GM12878 (cell line): ENCODE measurements at regions not wholly inside any gene's neighbourhood (a gene's known extent, or its start where the extent isn't known, plus 50 kb on each side); places are given as distances from the start of the nearest gene placed in this dataset.

Source experiments
- ATAC-seq: fragments of 200-7000 bp; cut with Tn5 transposase; 3 replicates; pipeline ENCODE4 v1.9.1; 2020; ENCODE audit warnings: mild to moderate bottlenecking, moderate library complexity
- BruUV-seq: library from RNA; stranded (reverse); fragments of 400-500 nt; replicated peaks from 2 replicates; lab custom pipeline; 2021; lab: Mats Ljungman, UMichigan
- CTCF ChIA-PET: fragments of 300-600 bp; sonication (Branson Sonifier 250); formaldehyde crosslinking; extraction: SDS; loops from one replicate; lab custom pipeline; 2021; ENCODE audit warnings: inconsistent platforms; lab: Yijun Ruan, JAX
- POLR2A ChIA-PET: fragments of 350-600 bp; formaldehyde crosslinking; extraction: SDS; loops from one replicate; lab custom pipeline; 2021; ENCODE audit warnings: inconsistent platforms; lab: Charles Lee
- RAD21 ChIA-PET: fragments of 300-600 bp; sonication (Branson Sonifier 250); formaldehyde crosslinking; loops from one replicate; lab custom pipeline; 2023; ENCODE audit warnings: antibody characterized with exemption; ENCODE audit not compliant: unreplicated experiment; lab: Charles Lee
- SMC1A ChIA-PET: fragments of 300-600 bp; sonication (Branson Sonifier 250); formaldehyde crosslinking; loops from one replicate; lab custom pipeline; 2023; ENCODE audit not compliant: unreplicated experiment, uncharacterized antibody; lab: Charles Lee
- DNase-seq: peaks from one replicate; pipeline ENCODE4 v3.0.0-alpha.2; 2011; ENCODE audit warnings: low read depth, low spot score
- FAIRE-seq: peaks from 3 replicates; lab custom pipeline; 2011; peaks lifted over from hg19 to GRCh38; lab: Jason Lieb, UNC
- H2AFZ ChIP-seq: 2 replicates; pipeline ENCODE4 v1.6.0; 2011; ENCODE audit warnings: low read depth, low read length, control low read depth; ENCODE audit not compliant: control insufficient read depth
- H3K27ac ChIP-seq: 2 replicates; pipeline ENCODE4 v1.5.1; 2011; ENCODE audit warnings: control low read depth; ENCODE audit not compliant: control insufficient read depth, insufficient read depth
- H3K27me3 ChIP-seq, 2 experiments: replicated peaks in 1 of 2; 2 replicates each; pipeline versions ENCODE4 v1.6.0 to v1.6.1; 2011; ENCODE audit warnings: low read length in 1 of 2; ENCODE audit not compliant: control insufficient read depth in 2 of 2, insufficient read depth in 2 of 2
- H3K36me3 ChIP-seq, 2 experiments: 2 replicates each; pipeline ENCODE4 v1.5.1; 2011; ENCODE audit warnings: low read length in 1 of 2; ENCODE audit not compliant: control insufficient read depth in 2 of 2, insufficient read depth in 2 of 2
- H3K4me1 ChIP-seq: 2 replicates; pipeline ENCODE4 v1.6.1; 2011; ENCODE audit warnings: mild to moderate bottlenecking, low read length, moderate library complexity, mixed read lengths; ENCODE audit not compliant: control insufficient read depth, insufficient read depth
- H3K4me2 ChIP-seq: 2 replicates; pipeline ENCODE4 v1.6.0; 2011; ENCODE audit warnings: control low read depth; ENCODE audit not compliant: control insufficient read depth, insufficient read depth
- H3K4me3 ChIP-seq: fragments of 200-600 bp; sonication (generic); 2 replicates; pipeline ENCODE4 v1.5.1; 2016
- H3K79me2 ChIP-seq: 2 replicates; pipeline ENCODE4 v1.6.0; 2011; ENCODE audit warnings: low read length; ENCODE audit not compliant: control insufficient read depth, insufficient read depth
- H3K9ac ChIP-seq: 2 replicates; pipeline ENCODE4 v1.8.0; 2011; ENCODE audit warnings: low read length, control low read depth, mixed read lengths; ENCODE audit not compliant: control insufficient read depth, insufficient read depth
- H3K9me3 ChIP-seq: replicated peaks from 3 replicates; pipeline ENCODE4 v1.5.1; 2011; ENCODE audit warnings: mild to moderate bottlenecking, low read length; ENCODE audit not compliant: control insufficient read depth, insufficient read depth
- H4K20me1 ChIP-seq: 2 replicates; pipeline ENCODE4 v1.6.0; 2011; ENCODE audit not compliant: control insufficient read depth, insufficient read depth
- ATF3 ChIP-seq: IDR thresholded peaks from 2 replicates; pipeline ENCODE4 v1.6.1; 2011; ENCODE audit warnings: low read depth, mild to moderate bottlenecking, low read length, moderate library complexity, borderline replicate concordance; ENCODE audit errors: extremely low read depth
- ATF7 ChIP-seq: fragments of 450-650 bp; IDR thresholded peaks from 2 replicates; pipeline ENCODE4 v1.6.1; 2016; ENCODE audit warnings: low read depth, mild to moderate bottlenecking
- CTCF ChIP-seq, 3 experiments: IDR thresholded peaks in 2 of 3; conservative IDR thresholded peaks in 1 of 3; 2 replicates each; pipeline ENCODE4 v1.5.1; 2011; ENCODE audit warnings: low read depth in 3 of 3, low read length in 3 of 3, mild to moderate bottlenecking in 3 of 3, control low read depth in 2 of 3, moderate library complexity in 2 of 3, inconsistent platforms in 1 of 3, mixed read lengths in 1 of 3; ENCODE audit not compliant: control insufficient read depth in 2 of 3, insufficient read depth in 1 of 3; ENCODE audit errors: extremely low read depth in 1 of 3
- EED ChIP-seq: sonication (generic); IDR thresholded peaks from 2 replicates; pipeline ENCODE4 v1.6.1; 2016; ENCODE audit warnings: antibody characterized with exemption, low read depth
- ELK1 ChIP-seq: IDR thresholded peaks from 2 replicates; pipeline ENCODE4 v1.6.1; 2012; ENCODE audit warnings: low read depth, low read length, improper control_type of control experiment
- GATAD2B ChIP-seq: fragments of 450-650 bp; conservative IDR thresholded peaks from 2 replicates; pipeline ENCODE4 v1.6.1; 2017; ENCODE audit warnings: low read depth, mild to moderate bottlenecking, moderate library complexity
- IRF3 ChIP-seq: fragments of 450-650 bp; IDR thresholded peaks from 2 replicates; pipeline ENCODE4 v1.6.1; 2014; ENCODE audit warnings: mild to moderate bottlenecking
- KLF5 ChIP-seq: fragments of 450-650 bp; IDR thresholded peaks from 2 replicates; pipeline ENCODE4 v1.6.1; 2014; ENCODE audit warnings: mild to moderate bottlenecking; ENCODE audit not compliant: partially characterized antibody
- NRF1 ChIP-seq: conservative IDR thresholded peaks from 2 replicates; pipeline ENCODE4 v1.6.1; 2011; ENCODE audit warnings: mild to moderate bottlenecking, low read depth, low read length, improper control_type of control experiment
- SIN3A ChIP-seq: IDR thresholded peaks from 2 replicates; pipeline ENCODE4 v1.6.1; 2012; ENCODE audit warnings: low read depth, low read length, improper control_type of control experiment
- SMAD5 ChIP-seq: IDR thresholded peaks from 2 replicates; pipeline ENCODE4 v1.6.1; 2016; ENCODE audit warnings: antibody characterized with exemption, low read depth
- SP1 ChIP-seq: IDR thresholded peaks from one replicate; pipeline ENCODE4 v1.6.1; 2011; ENCODE audit warnings: low read depth, low read length
- STAT1 ChIP-seq: fragments of 450-650 bp; conservative IDR thresholded peaks from 2 replicates; pipeline ENCODE4 v1.6.1; 2014; ENCODE audit warnings: antibody characterized with exemption, mild to moderate bottlenecking
- ZNF207 ChIP-seq: fragments of 450-650 bp; IDR thresholded peaks from 2 replicates; pipeline ENCODE4 v1.6.1; 2014; ENCODE audit warnings: antibody characterized with exemption, mild to moderate bottlenecking, borderline replicate concordance
- ZNF274 ChIP-seq: IDR thresholded peaks from one replicate; pipeline ENCODE4 v1.8.0; 2011; ENCODE audit not compliant: insufficient read length, insufficient read depth
- ZNF384 ChIP-seq: IDR thresholded peaks from 2 replicates; pipeline ENCODE4 v1.6.1; 2012; ENCODE audit warnings: low read depth, mild to moderate bottlenecking, low read length, improper control_type of control experiment, borderline replicate concordance
- ZNF687 ChIP-seq: fragments of 450-650 bp; IDR thresholded peaks from 2 replicates; pipeline ENCODE4 v1.6.1; 2017; ENCODE audit warnings: mild to moderate bottlenecking, moderate library complexity
- WGBS: methylation state at CpG from one replicate; pipeline ENCODE4 v1.1.6; 2016; ENCODE audit warnings: low lambda C conversion rate; ENCODE audit not compliant: insufficient replicate concordance, insufficient coverage; ENCODE audit errors: missing lambda C conversion rate; 5-methylcytosine and 5-hydroxymethylcytosine counted together
- in situ Hi-C: fragments of 300-500 bp; cut with MboI; formaldehyde crosslinking; loops from 9 replicates; pipeline ENCODE4 v1.14.3; 2018; ENCODE audit warnings: mixed read lengths
- intact Hi-C: fragments of 100-400 bp; cut with micrococcal nuclease; formaldehyde crosslinking; loops from one replicate; pipeline ENCODE4 v1.14.2; 2022; ENCODE audit not compliant: unreplicated experiment

- TF ChIP-seq ZNF207 (no peak), EED (no peak), GATAD2B (no peak), ZNF274 (no peak), CTCF (IDR thresholded peaks at IDR 0.05 in 2 of 3, conservative IDR thresholded peaks at IDR 0.05 in 1 of 3; ENCODE audit: control insufficient read depth in 2 of 3, extremely low read depth in 1 of 3, insufficient read depth in 1 of 3, low read depth in 3 of 3, low read length in 3 of 3) (no peak), SIN3A (no peak), SP1 (no peak), IRF3 (no peak), ATF3 (no peak), ZNF384 (no peak), KLF5 (no peak)
These were observed 411.5 kb downstream of the RASEF start (continued) for GRCh38 chr9:82651474-82651873.

GRCh38 chr9:82665324-82665723 lies 397.6 kb downstream of the RASEF start:
- H3K27me3 ChIP-seq: no peaks in the 10 kb centered on the region
- no peak overlapping the region for H3K4me2 ChIP-seq
- in situ Hi-C loops (no loop called here), intact Hi-C loops (no loop called here)
- WGBS: 2% methylated on average over 3 of the region's 3 CpGs
- SMC1A ChIA-PET: no interaction called here
- no peaks in the 10 kb centered on the region for H4K20me1 ChIP-seq
- DNase-seq: no peak
- H3K36me3 ChIP-seq: no peaks in the 10 kb centered on the region
- H3K79me2 ChIP-seq: no peaks in the 10 kb centered on the region
- H3K4me1 ChIP-seq: no peaks in the 10 kb centered on the region
- ATAC-seq: no peak
- POLR2A ChIA-PET: no interaction called here
- no peak overlapping the region for H3K27ac ChIP-seq
- no peak for FAIRE-seq
- no peak overlapping the region for H3K9ac ChIP-seq
- no TSS peak for BruUV-seq
- H3K4me3 ChIP-seq: no peak overlapping the region
- CTCF ChIA-PET: no interaction called here
- H3K9me3 ChIP-seq: no peaks in the 10 kb centered on the region
- RAD21 ChIA-PET: no interaction called here
- no peak overlapping the region for H2AFZ ChIP-seq
- TF ChIP-seq SMAD5: no peak
- no peak for TF ChIP-seq STAT1
- no peak for TF ChIP-seq ELK1
- TF ChIP-seq NRF1: no peak
- no peak for TF ChIP-seq ATF7
- TF ChIP-seq ZNF687: no peak
